GM12878 (cell line): ENCODE measurements at regions not wholly inside any gene's neighbourhood (a gene's known extent, or its start where the extent isn't known, plus 50 kb on each side); places are given as distances from the start of the nearest gene placed in this dataset.

Experiments used
- ATAC-seq: fragments of 200-7000 bp; cut with Tn5 transposase; 3 replicates; pipeline ENCODE4 v1.9.1; 2020; ENCODE audit warnings: mild to moderate bottlenecking, moderate library complexity
- BruUV-seq: library from RNA; stranded (reverse); fragments of 400-500 nt; replicated peaks from 2 replicates; lab custom pipeline; 2021; lab: Mats Ljungman, UMichigan
- CTCF ChIA-PET: fragments of 300-600 bp; sonication (Branson Sonifier 250); formaldehyde crosslinking; extraction: SDS; loops from one replicate; lab custom pipeline; 2021; ENCODE audit warnings: inconsistent platforms; lab: Yijun Ruan, JAX
- POLR2A ChIA-PET: fragments of 350-600 bp; formaldehyde crosslinking; extraction: SDS; loops from one replicate; lab custom pipeline; 2021; ENCODE audit warnings: inconsistent platforms; lab: Charles Lee
- RAD21 ChIA-PET: fragments of 300-600 bp; sonication (Branson Sonifier 250); formaldehyde crosslinking; loops from one replicate; lab custom pipeline; 2023; ENCODE audit warnings: antibody characterized with exemption; ENCODE audit not compliant: unreplicated experiment; lab: Charles Lee
- SMC1A ChIA-PET: fragments of 300-600 bp; sonication (Branson Sonifier 250); formaldehyde crosslinking; loops from one replicate; lab custom pipeline; 2023; ENCODE audit not compliant: unreplicated experiment, uncharacterized antibody; lab: Charles Lee
- DNase-seq: peaks from one replicate; pipeline ENCODE4 v3.0.0-alpha.2; 2011; ENCODE audit warnings: low read depth, low spot score
- FAIRE-seq: peaks from 3 replicates; lab custom pipeline; 2011; peaks lifted over from hg19 to GRCh38; lab: Jason Lieb, UNC
- H2AFZ ChIP-seq: 2 replicates; pipeline ENCODE4 v1.6.0; 2011; ENCODE audit warnings: low read depth, low read length, control low read depth; ENCODE audit not compliant: control insufficient read depth
- H3K27ac ChIP-seq: 2 replicates; pipeline ENCODE4 v1.5.1; 2011; ENCODE audit warnings: control low read depth; ENCODE audit not compliant: control insufficient read depth, insufficient read depth
- H3K27me3 ChIP-seq, 2 experiments: replicated peaks in 1 of 2; 2 replicates each; pipeline versions ENCODE4 v1.6.0 to v1.6.1; 2011; ENCODE audit warnings: low read length in 1 of 2; ENCODE audit not compliant: control insufficient read depth in 2 of 2, insufficient read depth in 2 of 2
- H3K36me3 ChIP-seq, 2 experiments: 2 replicates each; pipeline ENCODE4 v1.5.1; 2011; ENCODE audit warnings: low read length in 1 of 2; ENCODE audit not compliant: control insufficient read depth in 2 of 2, insufficient read depth in 2 of 2
- H3K4me1 ChIP-seq: 2 replicates; pipeline ENCODE4 v1.6.1; 2011; ENCODE audit warnings: mild to moderate bottlenecking, low read length, moderate library complexity, mixed read lengths; ENCODE audit not compliant: control insufficient read depth, insufficient read depth
- H3K4me2 ChIP-seq: 2 replicates; pipeline ENCODE4 v1.6.0; 2011; ENCODE audit warnings: control low read depth; ENCODE audit not compliant: control insufficient read depth, insufficient read depth
- H3K4me3 ChIP-seq: fragments of 200-600 bp; sonication (generic); 2 replicates; pipeline ENCODE4 v1.5.1; 2016
- H3K79me2 ChIP-seq: 2 replicates; pipeline ENCODE4 v1.6.0; 2011; ENCODE audit warnings: low read length; ENCODE audit not compliant: control insufficient read depth, insufficient read depth
- H3K9ac ChIP-seq: 2 replicates; pipeline ENCODE4 v1.8.0; 2011; ENCODE audit warnings: low read length, control low read depth, mixed read lengths; ENCODE audit not compliant: control insufficient read depth, insufficient read depth
- H3K9me3 ChIP-seq: replicated peaks from 3 replicates; pipeline ENCODE4 v1.5.1; 2011; ENCODE audit warnings: mild to moderate bottlenecking, low read length; ENCODE audit not compliant: control insufficient read depth, insufficient read depth
- H4K20me1 ChIP-seq: 2 replicates; pipeline ENCODE4 v1.6.0; 2011; ENCODE audit not compliant: control insufficient read depth, insufficient read depth
- BACH1 ChIP-seq: fragments of 450-650 bp; IDR thresholded peaks from 2 replicates; pipeline ENCODE4 v1.6.1; 2017; ENCODE audit warnings: mild to moderate bottlenecking, borderline replicate concordance
- CBFB ChIP-seq: IDR thresholded peaks from 2 replicates; pipeline ENCODE4 v1.6.1; 2016; ENCODE audit warnings: antibody characterized with exemption, low read depth
- CUX1 ChIP-seq: IDR thresholded peaks from 2 replicates; pipeline ENCODE4 v1.6.1; 2012; ENCODE audit warnings: improper control_type of control experiment, low read depth, low read length; ENCODE audit not compliant: insufficient replicate concordance
- MEF2B ChIP-seq: fragments of 450-650 bp; IDR thresholded peaks from 2 replicates; pipeline ENCODE4 v1.6.1; 2018; ENCODE audit warnings: mild to moderate bottlenecking, moderate library complexity; ENCODE audit not compliant: partially characterized antibody, poor library complexity, severe bottlenecking
- MYB ChIP-seq: fragments of 150-350 bp; IDR thresholded peaks from 2 replicates; pipeline ENCODE4 v1.6.1; 2014; ENCODE audit warnings: mild to moderate bottlenecking, low read depth, low read length, borderline replicate concordance
- MYC ChIP-seq: IDR thresholded peaks from 2 replicates; pipeline ENCODE4 v1.6.1; 2011; ENCODE audit warnings: mild to moderate bottlenecking, low read length, moderate library complexity, inconsistent platforms; ENCODE audit not compliant: insufficient read depth, insufficient replicate concordance, insufficient read length, severe bottlenecking
- POLR2AphosphoS2 ChIP-seq: IDR thresholded peaks from 2 replicates; pipeline ENCODE4 v1.6.1; 2011; ENCODE audit warnings: low read depth, mild to moderate bottlenecking, low read length, improper control_type of control experiment, moderate library complexity
- RAD21 ChIP-seq: IDR thresholded peaks from 2 replicates; pipeline ENCODE4 v1.6.1; 2011; ENCODE audit warnings: mild to moderate bottlenecking, low read depth, low read length, moderate library complexity; ENCODE audit not compliant: insufficient read depth
- REST ChIP-seq: IDR thresholded peaks from 2 replicates; pipeline ENCODE4 v1.6.1; 2012; ENCODE audit warnings: mild to moderate bottlenecking, low read depth, low read length
- ZNF24 ChIP-seq: fragments of 450-650 bp; IDR thresholded peaks from 2 replicates; pipeline ENCODE4 v1.6.1; 2017; ENCODE audit warnings: antibody characterized with exemption, mild to moderate bottlenecking
- WGBS: methylation state at CpG from one replicate; pipeline ENCODE4 v1.1.6; 2016; ENCODE audit warnings: low lambda C conversion rate; ENCODE audit not compliant: insufficient replicate concordance, insufficient coverage; ENCODE audit errors: missing lambda C conversion rate; 5-methylcytosine and 5-hydroxymethylcytosine counted together
- in situ Hi-C: fragments of 300-500 bp; cut with MboI; formaldehyde crosslinking; loops from 9 replicates; pipeline ENCODE4 v1.14.3; 2018; ENCODE audit warnings: mixed read lengths
- intact Hi-C: fragments of 100-400 bp; cut with micrococcal nuclease; formaldehyde crosslinking; loops from one replicate; pipeline ENCODE4 v1.14.2; 2022; ENCODE audit not compliant: unreplicated experiment
- TF ChIP-seq, protein P1 (sequence below): fragments of 450-650 bp; formaldehyde crosslinking; IDR thresholded peaks from 2 replicates; pipeline ENCODE4 v1.5.0; 2022; ENCODE audit warnings: mild to moderate bottlenecking, missing genetic modification characterization

DNA sequence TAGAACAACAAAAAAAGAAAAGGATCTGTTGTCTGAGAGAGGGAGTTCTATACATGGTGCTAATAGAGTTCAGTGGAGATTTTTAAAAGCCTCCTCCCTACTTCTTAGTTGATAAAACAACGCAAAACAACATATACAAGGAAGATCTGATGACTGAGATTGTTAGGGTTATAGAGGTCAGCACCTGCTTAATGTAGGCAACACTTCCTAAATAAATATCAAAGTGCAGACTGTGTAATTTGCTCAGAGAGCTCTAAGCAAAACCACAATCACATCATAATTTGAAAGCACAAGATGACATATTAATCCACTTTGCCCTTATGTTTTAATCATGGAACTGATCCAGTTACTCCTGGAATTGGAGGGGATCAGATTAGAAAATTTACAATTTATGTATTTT, 474.5 kb downstream of the PRR16 start:
- DNase-seq, result no peak
- BruUV-seq, result no TSS peak
- ChIA-PET RAD21 (no interaction called here), POLR2A (no interaction called here), SMC1A (no interaction called here), CTCF (no interaction called here)
- in situ Hi-C loops (no loop called here), intact Hi-C loops (no loop called here)
- Histone ChIP-seq H3K9me3 (no peaks in the 10 kb centered on the region), H3K79me2 (no peaks in the 10 kb centered on the region), H3K27me3 (no peaks in the 10 kb centered on the region), H3K36me3 (no peaks in the 10 kb centered on the region), H3K4me2 (no peak overlapping the region), H3K4me1 (no peaks in the 10 kb centered on the region), H3K4me3 (no peak overlapping the region), H3K9ac (no peak overlapping the region), H3K27ac (no peak overlapping the region), H2AFZ (no peak overlapping the region), H4K20me1 (no peaks in the 10 kb centered on the region)
- 0% methylated on average over 1 of the region's 1 CpG for WGBS
- no peak for FAIRE-seq
- ATAC-seq, result no peak
- TF ChIP-seq BACH1 (no peak), ZNF24 (no peak), MYC (no peak), CUX1 (no peak), CBFB (no peak), REST (no peak), POLR2AphosphoS2 (no peak), RAD21 (no peak), MYB (no peak), MEF2B (no peak)
- TF ChIP-seq, protein P1, sequence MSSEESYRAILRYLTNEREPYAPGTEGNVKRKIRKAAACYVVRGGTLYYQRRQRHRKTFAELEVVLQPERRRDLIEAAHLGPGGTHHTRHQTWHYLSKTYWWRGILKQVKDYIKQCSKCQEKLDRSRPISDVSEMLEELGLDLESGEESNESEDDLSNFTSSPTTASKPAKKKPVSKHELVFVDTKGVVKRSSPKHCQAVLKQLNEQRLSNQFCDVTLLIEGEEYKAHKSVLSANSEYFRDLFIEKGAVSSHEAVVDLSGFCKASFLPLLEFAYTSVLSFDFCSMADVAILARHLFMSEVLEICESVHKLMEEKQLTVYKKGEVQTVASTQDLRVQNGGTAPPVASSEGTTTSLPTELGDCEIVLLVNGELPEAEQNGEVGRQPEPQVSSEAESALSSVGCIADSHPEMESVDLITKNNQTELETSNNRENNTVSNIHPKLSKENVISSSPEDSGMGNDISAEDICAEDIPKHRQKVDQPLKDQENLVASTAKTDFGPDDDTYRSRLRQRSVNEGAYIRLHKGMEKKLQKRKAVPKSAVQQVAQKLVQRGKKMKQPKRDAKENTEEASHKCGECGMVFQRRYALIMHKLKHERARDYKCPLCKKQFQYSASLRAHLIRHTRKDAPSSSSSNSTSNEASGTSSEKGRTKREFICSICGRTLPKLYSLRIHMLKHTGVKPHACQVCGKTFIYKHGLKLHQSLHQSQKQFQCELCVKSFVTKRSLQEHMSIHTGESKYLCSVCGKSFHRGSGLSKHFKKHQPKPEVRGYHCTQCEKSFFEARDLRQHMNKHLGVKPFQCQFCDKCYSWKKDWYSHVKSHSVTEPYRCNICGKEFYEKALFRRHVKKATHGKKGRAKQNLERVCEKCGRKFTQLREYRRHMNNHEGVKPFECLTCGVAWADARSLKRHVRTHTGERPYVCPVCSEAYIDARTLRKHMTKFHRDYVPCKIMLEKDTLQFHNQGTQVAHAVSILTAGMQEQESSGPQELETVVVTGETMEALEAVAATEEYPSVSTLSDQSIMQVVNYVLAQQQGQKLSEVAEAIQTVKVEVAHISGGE (CRISPR knock-in tag), result no peak
